ENCODE measurements at regions not wholly inside any gene's neighbourhood (a gene's known extent, or its start where the extent isn't known, plus 50 kb on each side); places are given as distances from the start of the nearest gene placed in this dataset.

- CTCF ChIA-PET = no interaction called here
- DNase-seq (ENCODE audit: low read depth, low spot score) = no peak
- H3K4me3 ChIP-seq (ENCODE audit: low read depth, low read length) = no peak overlapping the region
- TF ChIP-seq CTCF (IDR thresholded peaks at IDR 0.05; ENCODE audit: insufficient read depth, low read length, missing control alignments) = no peak
- POLR2A ChIA-PET = no interaction called here
Observed at GRCh38 chr6:62707156-62707555, 421.1 kb upstream of the KHDRBS2 start.

GRCh38 chr6:62683063-62683462 is 397.0 kb upstream of the KHDRBS2 start:
- no peak for TF ChIP-seq CTCF (IDR thresholded peaks at IDR 0.05; ENCODE audit: insufficient read depth, low read length, missing control alignments)
- POLR2A ChIA-PET = no interaction called here
- H3K4me3 ChIP-seq (ENCODE audit: low read depth, low read length) = no peak overlapping the region
- CTCF ChIA-PET = no interaction called here
- no peak for DNase-seq (ENCODE audit: low read depth, low spot score)

GRCh38 chr6:62681108-62681507 is 395.1 kb upstream of the KHDRBS2 start:
- POLR2A ChIA-PET = no interaction called here
- CTCF ChIA-PET = no interaction called here
- no peak for DNase-seq (ENCODE audit: low read depth, low spot score)
- no peak for TF ChIP-seq CTCF (IDR thresholded peaks at IDR 0.05; ENCODE audit: insufficient read depth, low read length, missing control alignments)
- H3K4me3 ChIP-seq (ENCODE audit: low read depth, low read length) = no peak overlapping the region

GRCh38 chr6:62672989-62673388 is 387.0 kb upstream of the KHDRBS2 start:
- no peak for DNase-seq (ENCODE audit: low read depth, low spot score)
- H3K4me3 ChIP-seq (ENCODE audit: low read depth, low read length) = no peak overlapping the region
- TF ChIP-seq CTCF (IDR thresholded peaks at IDR 0.05; ENCODE audit: insufficient read depth, low read length, missing control alignments) = no peak
- ChIA-PET CTCF (no interaction called here), POLR2A (no interaction called here)

DNA sequence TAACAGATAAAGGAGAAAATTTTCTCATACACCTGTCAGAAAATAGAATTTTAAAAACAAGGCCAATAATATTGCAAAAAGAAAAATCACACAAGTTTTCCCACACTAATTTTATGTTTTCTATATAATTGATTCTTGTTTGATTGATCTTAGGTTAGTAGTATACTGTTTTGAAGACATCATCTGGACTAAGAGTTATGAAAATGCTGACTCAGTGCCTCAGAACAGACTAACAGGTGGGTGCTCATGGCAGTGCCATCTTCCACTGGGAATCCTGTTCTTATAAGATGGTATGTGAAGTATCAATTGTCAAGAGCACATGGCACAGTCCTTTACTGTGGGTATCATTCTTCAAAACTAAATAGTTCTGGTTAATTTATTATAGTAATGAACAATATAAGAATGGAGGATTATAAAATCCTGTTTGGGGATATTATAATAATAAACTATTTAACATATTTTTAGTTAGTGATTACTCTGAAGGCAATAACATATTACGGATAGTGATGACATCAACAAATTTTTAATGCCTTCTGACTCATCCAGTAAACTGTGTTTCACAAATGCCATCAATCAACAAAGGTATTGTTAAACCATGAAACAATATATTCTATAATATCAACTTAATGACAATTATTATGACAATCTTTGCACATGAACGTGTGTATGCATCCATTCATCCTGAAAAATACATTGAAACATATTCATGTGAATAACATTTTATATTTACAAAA is 384.6 kb upstream of the KHDRBS2 start:
- no peak overlapping the region for H3K4me3 ChIP-seq (ENCODE audit: low read depth, low read length)
- DNase-seq (ENCODE audit: low read depth, low spot score) = no peak
- TF ChIP-seq CTCF (IDR thresholded peaks at IDR 0.05; ENCODE audit: insufficient read depth, low read length, missing control alignments) = no peak
- ChIA-PET POLR2A (no interaction called here), CTCF (no interaction called here)

- no peak overlapping the region for H3K4me3 ChIP-seq (ENCODE audit: low read depth, low read length)
- CTCF ChIA-PET = no interaction called here
- no peak for DNase-seq (ENCODE audit: low read depth, low spot score)
- POLR2A ChIA-PET = no interaction called here
- no peak for TF ChIP-seq CTCF (IDR thresholded peaks at IDR 0.05; ENCODE audit: insufficient read depth, low read length, missing control alignments)
Observed at GRCh38 chr6:62669831-62670230, 383.8 kb upstream of the KHDRBS2 start.
